Embryonic facial prominence (tissue), 1 donor: ENCODE measurements at regions not wholly inside any gene's neighbourhood (a gene's known extent, or its start where the extent isn't known, plus 50 kb on each side); places are given as distances from the start of the nearest gene placed in this dataset.
"Not testable (repeated sequence)": the region's sequence is repeated elsewhere in the genome, so short reads cannot be mapped to it uniquely, and the experiment has no call there.

Experiments
- DNase-seq: peaks from one replicate; pipeline ENCODE4 v3.0.0-alpha.2; 2016; ENCODE audit errors: extremely low spot score

GRCh38 chr4:186481998-186482790 is 73.2 kb downstream of the MTNR1A start:
- no peak for DNase-seq

- no peak for DNase-seq
Measured at GRCh38 chr4:186475202-186475601, 80.2 kb downstream of the MTNR1A start.

GRCh38 chr4:186473933-186474332 is 81.4 kb downstream of the MTNR1A start:
- no peak for DNase-seq

- DNase-seq: peak; percentile 11
Measured at GRCh38 chr4:186472948-186473347, 82.4 kb downstream of the MTNR1A start.

- DNase-seq: no peak
Measured at GRCh38 chr4:186471441-186471840, 83.9 kb downstream of the MTNR1A start.

- no peak for DNase-seq
Measured at GRCh38 chr4:186458050-186458449, 97.3 kb downstream of the MTNR1A start.

- no peak for DNase-seq
Measured at GRCh38 chr4:186451982-186452381, 103.4 kb downstream of the MTNR1A start.

GRCh38 chr4:186449954-186450353 is 105.4 kb downstream of the MTNR1A start:
- no peak for DNase-seq

GRCh38 chr4:186445040-186445439 is 110.3 kb downstream of the MTNR1A start:
- no peak for DNase-seq

GRCh38 chr4:186441502-186441901 is 113.9 kb downstream of the MTNR1A start:
- DNase-seq: no peak

GRCh38 chr4:186428481-186428880 is 126.9 kb downstream of the MTNR1A start:
- DNase-seq: no peak

GRCh38 chr4:186424745-186425144 is 130.6 kb downstream of the MTNR1A start:
- DNase-seq: no peak

GRCh38 chr4:186422296-186422695 is 133.1 kb downstream of the MTNR1A start:
- no peak for DNase-seq

- no peak for DNase-seq
Measured at GRCh38 chr4:186416451-186417060, 138.8 kb downstream of the MTNR1A start.

GRCh38 chr4:186414390-186414789 is 141.0 kb downstream of the MTNR1A start:
- no peak for DNase-seq

GRCh38 chr4:186405957-186406356 is 140.0 kb downstream of the F11 start:
- no peak for DNase-seq

GRCh38 chr4:186404562-186405134 is 138.7 kb downstream of the F11 start:
- DNase-seq: no peak

GRCh38 chr4:186400676-186401075 is 134.7 kb downstream of the F11 start:
- DNase-seq: no peak

- no peak for DNase-seq
Measured at GRCh38 chr4:186392017-186392416, 126.0 kb downstream of the F11 start.

GRCh38 chr4:186384328-186384727 is 118.3 kb downstream of the F11 start:
- not testable (repeated sequence) for DNase-seq

- DNase-seq: no peak
Measured at GRCh38 chr4:186368281-186368680, 102.3 kb downstream of the F11 start.

GRCh38 chr4:186366326-186366725 is 100.3 kb downstream of the F11 start:
- DNase-seq: no peak

GRCh38 chr4:186363038-186363437 is 97.0 kb downstream of the F11 start:
- DNase-seq: not testable (repeated sequence)
